Mesendoderm (in vitro differentiated cells): ENCODE measurements at regions not wholly inside any gene's neighbourhood (a gene's known extent, or its start where the extent isn't known, plus 50 kb on each side); places are given as distances from the start of the nearest gene placed in this dataset.

Source experiments
- DNase-seq: peaks from one replicate; pipeline ENCODE4 v3.0.0; 2013
- H2AK5ac ChIP-seq: 2 replicates; pipeline ENCODE4 v1.6.1; 2013; ENCODE audit warnings: low read length, inconsistent platforms
- H2BK120ac ChIP-seq: 2 replicates; pipeline ENCODE4 v1.6.1; 2013; ENCODE audit warnings: low read depth, mild to moderate bottlenecking, low read length, moderate library complexity, mixed read lengths
- H2BK15ac ChIP-seq: replicated peaks from 2 replicates; pipeline ENCODE4 v1.6.1; 2013; ENCODE audit warnings: low read depth, mild to moderate bottlenecking, moderate library complexity
- H2BK5ac ChIP-seq: 2 replicates; pipeline ENCODE4 v1.6.1; 2013; ENCODE audit warnings: low read length, inconsistent platforms
- H3K18ac ChIP-seq: 2 replicates; pipeline ENCODE4 v1.6.1; 2013; ENCODE audit warnings: mild to moderate bottlenecking, low read length, mixed read lengths
- H3K23ac ChIP-seq: one replicate; pipeline ENCODE4 v1.6.1; 2013; ENCODE audit warnings: low read length
- H3K27ac ChIP-seq: 2 replicates; pipeline ENCODE4 v1.5.1; 2013; ENCODE audit warnings: low read depth, mild to moderate bottlenecking, inconsistent platforms, low read length, moderate library complexity
- H3K27me3 ChIP-seq: 2 replicates; pipeline ENCODE4 v1.6.1; 2013; ENCODE audit warnings: low read length, control low read depth, mild to moderate bottlenecking, inconsistent platforms; ENCODE audit not compliant: insufficient read depth, poor library complexity
- H3K36me3 ChIP-seq: 2 replicates; pipeline ENCODE4 v1.6.1; 2013; ENCODE audit warnings: low read length, inconsistent platforms; ENCODE audit not compliant: control insufficient read depth, insufficient read depth
- H3K4ac ChIP-seq: one replicate; pipeline ENCODE4 v1.6.1; 2013; ENCODE audit warnings: low read depth, mild to moderate bottlenecking, low read length, moderate library complexity
- H3K4me1 ChIP-seq: 2 replicates; pipeline ENCODE4 v1.6.1; 2013; ENCODE audit warnings: low read depth, low read length, inconsistent platforms; ENCODE audit not compliant: control insufficient read depth
- H3K4me2 ChIP-seq: 2 replicates; pipeline ENCODE4 v1.6.1; 2013; ENCODE audit warnings: low read length
- H3K4me3 ChIP-seq: 2 replicates; pipeline ENCODE4 v1.5.1; 2013; ENCODE audit warnings: mild to moderate bottlenecking, low read length
- H3K56ac ChIP-seq: one replicate; pipeline ENCODE4 v1.6.1; 2013; ENCODE audit warnings: low read length
- H3K79me1 ChIP-seq: 2 replicates; pipeline ENCODE4 v1.6.1; 2013; ENCODE audit warnings: low read length, inconsistent platforms
- H3K79me2 ChIP-seq: 2 replicates; pipeline ENCODE4 v1.6.1; 2013; ENCODE audit warnings: mild to moderate bottlenecking, low read length; ENCODE audit not compliant: control insufficient read depth, insufficient read depth
- H3K9ac ChIP-seq: 2 replicates; pipeline ENCODE4 v1.6.1; 2013; ENCODE audit warnings: low read length, inconsistent platforms
- H4K5ac ChIP-seq: one replicate; pipeline ENCODE4 v1.6.1; 2013; ENCODE audit warnings: low read length
- H4K8ac ChIP-seq: one replicate; pipeline ENCODE4 v1.6.1; 2013; ENCODE audit warnings: low read depth, mild to moderate bottlenecking, control low read depth, low read length, moderate library complexity
- WGBS: extraction: QIAGEN DNeasy Blood & Tissue Kit; methylation state at CpG from one replicate; pipeline ENCODE4 v1.1.7; 2013; ENCODE audit warnings: low lambda C conversion rate, missing lambda C conversion rate; ENCODE audit not compliant: insufficient coverage; ENCODE audit errors: extremely low coverage; 5-methylcytosine and 5-hydroxymethylcytosine counted together

- no peak overlapping the region for H3K4me2 ChIP-seq
- H3K27ac ChIP-seq = no peak overlapping the region
- no CpG with 5 or more reads among the region's 2 CpGs for WGBS
- no peak overlapping the region for H2BK120ac ChIP-seq
- no peak overlapping the region for H3K9ac ChIP-seq
- H3K36me3 ChIP-seq = no peaks in the 10 kb centered on the region
- H4K8ac ChIP-seq = no peak overlapping the region
- H3K4ac ChIP-seq = no peak overlapping the region
- H3K27me3 ChIP-seq = no peaks in the 10 kb centered on the region
- H3K56ac ChIP-seq = no peak overlapping the region
- no peak overlapping the region for H2BK15ac ChIP-seq
- no peak overlapping the region for H4K5ac ChIP-seq
- H3K23ac ChIP-seq = no peak overlapping the region
- no peak overlapping the region for H2BK5ac ChIP-seq
- no peak overlapping the region for H3K4me3 ChIP-seq
- DNase-seq = no peak
- H3K18ac ChIP-seq = no peak overlapping the region
- no peaks in the 10 kb centered on the region for H3K4me1 ChIP-seq
- H3K79me1 ChIP-seq = no peaks in the 10 kb centered on the region
- no peak overlapping the region for H2AK5ac ChIP-seq
- no peaks in the 10 kb centered on the region for H3K79me2 ChIP-seq
These were observed 358.1 kb downstream of the VRK1 start for GRCh38 chr14:97155320-97155719.

GRCh38 chr14:97155814-97156213, 358.6 kb downstream of the VRK1 start:
- no peak overlapping the region for H4K8ac ChIP-seq
- no peak overlapping the region for H2BK120ac ChIP-seq
- no peak overlapping the region for H2BK5ac ChIP-seq
- no peaks in the 10 kb centered on the region for H3K27me3 ChIP-seq
- H3K56ac ChIP-seq = no peak overlapping the region
- H3K36me3 ChIP-seq = no peaks in the 10 kb centered on the region
- no peak overlapping the region for H3K4me2 ChIP-seq
- no peaks in the 10 kb centered on the region for H3K79me2 ChIP-seq
- no peak overlapping the region for H3K27ac ChIP-seq
- H3K4ac ChIP-seq = no peak overlapping the region
- no peak overlapping the region for H3K4me3 ChIP-seq
- H2BK15ac ChIP-seq = no peak overlapping the region
- H3K18ac ChIP-seq = no peak overlapping the region
- H3K9ac ChIP-seq = no peak overlapping the region
- WGBS = no CpG with 5 or more reads among the region's 4 CpGs
- H2AK5ac ChIP-seq = no peak overlapping the region
- no peak overlapping the region for H4K5ac ChIP-seq
- H3K79me1 ChIP-seq = no peaks in the 10 kb centered on the region
- H3K4me1 ChIP-seq = no peaks in the 10 kb centered on the region
- DNase-seq = no peak
- no peak overlapping the region for H3K23ac ChIP-seq

- no peaks in the 10 kb centered on the region for H3K27me3 ChIP-seq
- H4K8ac ChIP-seq = no peak overlapping the region
- no peak overlapping the region for H2BK120ac ChIP-seq
- H3K18ac ChIP-seq = no peak overlapping the region
- no peak overlapping the region for H3K4me3 ChIP-seq
- H2AK5ac ChIP-seq = no peak overlapping the region
- no peak overlapping the region for H2BK5ac ChIP-seq
- H3K79me1 ChIP-seq = no peaks in the 10 kb centered on the region
- no peak overlapping the region for H3K56ac ChIP-seq
- no peak overlapping the region for H3K27ac ChIP-seq
- no peak overlapping the region for H3K9ac ChIP-seq
- no peak overlapping the region for H3K4ac ChIP-seq
- no peak for DNase-seq
- H2BK15ac ChIP-seq = no peak overlapping the region
- H3K4me2 ChIP-seq = no peak overlapping the region
- H3K36me3 ChIP-seq = no peaks in the 10 kb centered on the region
- no peaks in the 10 kb centered on the region for H3K79me2 ChIP-seq
- no peaks in the 10 kb centered on the region for H3K4me1 ChIP-seq
- H4K5ac ChIP-seq = no peak overlapping the region
- H3K23ac ChIP-seq = no peak overlapping the region
- no CpG with 5 or more reads among the region's 5 CpGs for WGBS
These were observed 359.5 kb downstream of the VRK1 start for GRCh38 chr14:97156705-97157104.

GRCh38 chr14:97158102-97158501, 360.9 kb downstream of the VRK1 start:
- no peaks in the 10 kb centered on the region for H3K4me1 ChIP-seq
- no peak overlapping the region for H3K18ac ChIP-seq
- H3K4ac ChIP-seq = no peak overlapping the region
- H2BK15ac ChIP-seq = no peak overlapping the region
- no peak overlapping the region for H3K56ac ChIP-seq
- no peak overlapping the region for H2BK120ac ChIP-seq
- no peak overlapping the region for H3K27ac ChIP-seq
- no peak overlapping the region for H2BK5ac ChIP-seq
- H3K27me3 ChIP-seq = no peaks in the 10 kb centered on the region
- no peak overlapping the region for H3K4me3 ChIP-seq
- H3K36me3 ChIP-seq = no peaks in the 10 kb centered on the region
- WGBS = no CpG with 5 or more reads among the region's 1 CpG
- no peak overlapping the region for H3K9ac ChIP-seq
- no peak for DNase-seq
- no peak overlapping the region for H4K8ac ChIP-seq
- H3K23ac ChIP-seq = no peak overlapping the region
- no peaks in the 10 kb centered on the region for H3K79me1 ChIP-seq
- no peak overlapping the region for H2AK5ac ChIP-seq
- H3K4me2 ChIP-seq = no peak overlapping the region
- no peaks in the 10 kb centered on the region for H3K79me2 ChIP-seq
- H4K5ac ChIP-seq = no peak overlapping the region

- Histone ChIP-seq H2BK5ac (no peak overlapping the region), H3K4me2 (no peak overlapping the region), H3K79me2 (no peaks in the 10 kb centered on the region), H3K36me3 (no peaks in the 10 kb centered on the region), H3K23ac (no peak overlapping the region), H3K56ac (no peak overlapping the region), H2BK15ac (no peak overlapping the region), H3K18ac (no peak overlapping the region), H4K5ac (no peak overlapping the region), H3K27me3 (no peaks in the 10 kb centered on the region), H3K4ac (no peak overlapping the region), H3K4me1 (no peaks in the 10 kb centered on the region), H2AK5ac (no peak overlapping the region), H2BK120ac (no peak overlapping the region), H3K9ac (no peak overlapping the region), H3K27ac (no peak overlapping the region), H3K4me3 (no peak overlapping the region), H3K79me1 (no peaks in the 10 kb centered on the region), H4K8ac (no peak overlapping the region)
- DNase-seq = no peak
- WGBS = no CpG with 5 or more reads among the region's 4 CpGs
These were observed 361.9 kb downstream of the VRK1 start for GRCh38 chr14:97159124-97159523.

GRCh38 chr14:97162621-97163020, 365.4 kb downstream of the VRK1 start:
- Histone ChIP-seq H3K9ac (no peak overlapping the region), H3K79me2 (no peaks in the 10 kb centered on the region), H4K5ac (no peak overlapping the region), H3K23ac (no peak overlapping the region), H2BK120ac (no peak overlapping the region), H2BK15ac (no peak overlapping the region), H4K8ac (no peak overlapping the region), H2AK5ac (no peak overlapping the region), H3K27me3 (no peaks in the 10 kb centered on the region), H3K36me3 (no peaks in the 10 kb centered on the region), H3K4ac (no peak overlapping the region), H3K18ac (no peak overlapping the region), H3K4me1 (no peaks in the 10 kb centered on the region), H3K4me3 (no peak overlapping the region), H3K27ac (no peak overlapping the region), H3K79me1 (no peaks in the 10 kb centered on the region), H2BK5ac (no peak overlapping the region), H3K56ac (no peak overlapping the region), H3K4me2 (no peak overlapping the region)
- DNase-seq = no peak
- no CpG with 5 or more reads among the region's 6 CpGs for WGBS
